C4-2B (cell line): ENCODE measurements at regions not wholly inside any gene's neighbourhood (a gene's known extent, or its start where the extent isn't known, plus 50 kb on each side); places are given as distances from the start of the nearest gene placed in this dataset.

ENCODE experiments used
- H3K27ac ChIP-seq: fragments of 450-650 bp; 2 replicates; pipeline ENCODE4 v1.5.1; 2017
- ZFX ChIP-seq: fragments of 450-650 bp; IDR thresholded peaks from 2 replicates; pipeline ENCODE4 v1.6.1; 2017
- TF ChIP-seq, protein P1 (sequence below): fragments of 450-650 bp; conservative IDR thresholded peaks from 2 replicates; pipeline ENCODE4 v1.5.1; 2017; ENCODE audit warnings: mild to moderate bottlenecking

DNA sequence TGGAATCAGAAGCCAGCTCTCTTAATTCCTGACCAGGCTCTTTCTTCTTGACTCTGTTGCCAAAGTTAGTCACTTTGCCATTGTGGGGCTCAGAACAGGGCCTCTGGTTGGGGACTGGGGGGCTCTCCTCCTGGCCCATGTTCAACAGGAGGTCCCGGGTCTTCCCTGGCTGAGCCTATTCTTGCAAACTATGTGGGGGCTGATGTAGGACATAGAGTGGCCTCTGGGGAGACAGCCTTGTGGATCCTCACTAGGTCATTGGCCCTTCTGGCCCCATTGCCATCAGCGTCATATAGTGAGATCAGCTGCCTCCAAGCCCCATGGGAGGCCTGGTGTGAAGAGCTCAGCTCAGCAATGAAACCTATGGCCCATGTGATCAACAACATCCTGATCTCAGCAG lies 77.6 kb upstream of the LEP start:
- TF ChIP-seq, protein P1, sequence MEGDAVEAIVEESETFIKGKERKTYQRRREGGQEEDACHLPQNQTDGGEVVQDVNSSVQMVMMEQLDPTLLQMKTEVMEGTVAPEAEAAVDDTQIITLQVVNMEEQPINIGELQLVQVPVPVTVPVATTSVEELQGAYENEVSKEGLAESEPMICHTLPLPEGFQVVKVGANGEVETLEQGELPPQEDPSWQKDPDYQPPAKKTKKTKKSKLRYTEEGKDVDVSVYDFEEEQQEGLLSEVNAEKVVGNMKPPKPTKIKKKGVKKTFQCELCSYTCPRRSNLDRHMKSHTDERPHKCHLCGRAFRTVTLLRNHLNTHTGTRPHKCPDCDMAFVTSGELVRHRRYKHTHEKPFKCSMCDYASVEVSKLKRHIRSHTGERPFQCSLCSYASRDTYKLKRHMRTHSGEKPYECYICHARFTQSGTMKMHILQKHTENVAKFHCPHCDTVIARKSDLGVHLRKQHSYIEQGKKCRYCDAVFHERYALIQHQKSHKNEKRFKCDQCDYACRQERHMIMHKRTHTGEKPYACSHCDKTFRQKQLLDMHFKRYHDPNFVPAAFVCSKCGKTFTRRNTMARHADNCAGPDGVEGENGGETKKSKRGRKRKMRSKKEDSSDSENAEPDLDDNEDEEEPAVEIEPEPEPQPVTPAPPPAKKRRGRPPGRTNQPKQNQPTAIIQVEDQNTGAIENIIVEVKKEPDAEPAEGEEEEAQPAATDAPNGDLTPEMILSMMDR, result no peak
- TF ChIP-seq ZFX, result no peak
- no peak overlapping the region for H3K27ac ChIP-seq

DNA sequence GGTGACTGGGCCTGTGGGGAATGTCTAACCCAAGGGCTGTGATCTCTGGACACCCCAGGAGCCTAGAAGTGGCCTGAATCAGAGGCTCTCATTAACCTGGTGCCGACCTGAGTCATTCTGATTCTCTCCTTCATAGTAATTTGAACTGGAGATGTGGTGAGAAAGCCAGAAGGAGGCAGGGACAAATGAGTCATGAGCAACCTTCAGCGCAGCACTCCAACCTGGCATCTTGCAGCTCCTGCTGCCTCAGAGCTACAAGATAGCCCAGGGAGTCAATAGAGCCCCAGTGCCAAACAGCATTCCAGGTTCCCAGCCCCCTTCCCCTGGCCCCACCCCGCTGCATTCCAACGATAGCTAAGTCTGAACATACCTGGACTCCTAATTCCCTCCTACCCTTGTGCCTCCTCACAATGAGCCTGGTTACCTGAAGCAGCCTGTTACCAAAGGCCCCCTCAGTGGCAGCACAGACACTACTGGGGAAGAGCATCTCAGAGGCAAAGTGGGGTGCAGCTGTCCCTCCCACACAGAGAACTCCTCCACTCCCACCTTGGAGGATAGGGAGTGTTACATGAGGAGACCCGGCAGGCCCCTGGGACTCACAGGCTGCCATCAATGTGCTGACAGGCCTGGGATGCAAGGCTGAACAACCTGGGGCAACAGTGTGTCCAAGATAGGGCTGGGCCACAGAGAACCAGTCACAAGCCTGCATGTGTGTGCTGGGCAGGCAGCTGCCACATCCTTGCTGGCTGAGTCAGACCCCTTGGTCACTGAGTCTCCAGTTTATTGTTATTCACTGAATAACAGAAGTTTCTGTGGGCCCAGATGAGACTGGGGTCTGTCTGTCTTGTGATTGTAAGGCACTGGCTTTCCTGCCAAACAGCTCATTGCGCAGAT lies 76.8 kb upstream of the LEP start:
- no peak overlapping the region for H3K27ac ChIP-seq
- TF ChIP-seq, protein P1, result no peak
- TF ChIP-seq ZFX, result no peak

DNA sequence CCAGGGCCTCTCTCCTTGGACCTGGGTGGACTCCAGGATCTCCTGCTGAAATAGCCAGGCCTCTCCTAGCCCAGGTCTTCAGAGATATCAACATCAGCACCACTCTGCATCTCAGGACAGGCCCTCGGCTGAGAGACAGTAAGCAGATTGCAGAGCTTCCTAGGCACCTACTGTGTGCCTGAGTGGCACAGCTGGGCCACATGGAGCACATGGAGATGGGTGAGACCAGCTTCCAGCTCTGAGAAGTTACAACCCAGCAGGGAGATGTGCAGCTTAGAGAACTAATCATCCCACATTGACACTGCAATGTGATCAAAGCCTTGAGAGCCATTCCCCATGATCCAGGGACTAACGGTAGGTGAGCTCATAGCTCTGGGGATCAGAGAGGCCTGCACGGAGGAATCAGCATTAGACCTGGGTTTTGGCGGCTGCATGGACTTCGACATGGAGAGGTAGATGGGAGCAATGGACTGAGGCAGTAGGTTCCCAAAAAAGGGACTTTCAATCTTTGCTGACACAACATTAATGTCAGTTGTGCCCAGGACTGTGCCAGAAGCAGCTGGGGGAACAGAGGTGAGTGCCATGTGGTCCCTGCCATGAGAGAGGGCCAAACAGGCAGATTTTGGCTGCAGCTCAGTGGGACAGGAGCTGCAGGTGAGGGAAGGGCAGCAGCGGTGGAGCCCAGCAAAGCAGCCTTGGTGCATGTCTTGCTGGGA lies 76.0 kb upstream of the LEP start:
- H3K27ac ChIP-seq, result no peak overlapping the region
- TF ChIP-seq, protein P1, result no peak
- no peak for TF ChIP-seq ZFX

DNA sequence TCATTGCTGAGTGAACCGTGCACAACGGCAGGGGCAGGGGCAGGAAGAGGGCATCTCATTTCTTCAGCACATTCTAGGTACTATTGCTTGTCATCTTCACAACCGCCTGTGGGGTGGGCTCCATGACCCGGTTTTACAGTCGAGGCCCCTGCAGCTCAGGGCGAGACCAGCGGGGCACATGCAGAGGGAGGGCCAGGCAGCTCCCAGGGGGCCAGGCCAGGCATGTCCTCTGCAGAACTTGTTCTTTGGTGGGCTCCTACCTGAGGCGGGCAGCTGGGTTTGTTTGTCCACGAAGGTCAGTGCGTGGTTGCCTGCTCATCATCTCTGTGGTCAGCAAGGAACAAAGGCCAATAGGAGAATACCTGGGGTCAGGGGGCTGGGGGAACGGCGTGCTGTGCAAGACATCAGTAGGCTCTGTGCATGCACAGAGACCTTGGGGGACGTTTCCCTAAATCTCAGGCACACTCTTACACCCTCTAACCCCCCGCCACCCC lies 75.1 kb upstream of the LEP start:
- no peak overlapping the region for H3K27ac ChIP-seq
- TF ChIP-seq, protein P1, result no peak
- TF ChIP-seq ZFX, result no peak

DNA sequence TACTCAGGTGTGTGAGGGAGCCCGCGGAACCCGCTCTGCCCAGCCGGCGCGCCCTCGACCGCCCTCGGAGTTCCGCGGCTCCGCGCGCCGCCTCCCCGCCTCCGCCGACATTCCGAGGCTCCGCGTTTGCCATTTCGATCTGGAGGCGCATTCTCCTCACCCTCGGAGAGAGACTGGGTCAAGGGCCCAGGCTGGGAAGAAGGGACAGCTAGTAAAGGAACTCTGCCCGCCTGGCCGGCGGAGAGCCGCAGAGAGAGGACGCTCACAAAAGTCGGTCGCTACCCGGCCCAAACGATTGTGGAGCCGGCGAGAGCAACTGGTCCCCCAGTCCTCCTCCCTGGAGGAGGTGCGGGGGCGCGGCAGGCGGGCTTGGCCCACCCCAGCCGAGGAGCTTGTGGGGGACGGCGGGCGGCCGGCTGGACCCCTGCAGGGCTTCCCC lies 74.5 kb upstream of the LEP start:
- TF ChIP-seq, protein P1, result no peak
- H3K27ac ChIP-seq, result no peak overlapping the region

DNA sequence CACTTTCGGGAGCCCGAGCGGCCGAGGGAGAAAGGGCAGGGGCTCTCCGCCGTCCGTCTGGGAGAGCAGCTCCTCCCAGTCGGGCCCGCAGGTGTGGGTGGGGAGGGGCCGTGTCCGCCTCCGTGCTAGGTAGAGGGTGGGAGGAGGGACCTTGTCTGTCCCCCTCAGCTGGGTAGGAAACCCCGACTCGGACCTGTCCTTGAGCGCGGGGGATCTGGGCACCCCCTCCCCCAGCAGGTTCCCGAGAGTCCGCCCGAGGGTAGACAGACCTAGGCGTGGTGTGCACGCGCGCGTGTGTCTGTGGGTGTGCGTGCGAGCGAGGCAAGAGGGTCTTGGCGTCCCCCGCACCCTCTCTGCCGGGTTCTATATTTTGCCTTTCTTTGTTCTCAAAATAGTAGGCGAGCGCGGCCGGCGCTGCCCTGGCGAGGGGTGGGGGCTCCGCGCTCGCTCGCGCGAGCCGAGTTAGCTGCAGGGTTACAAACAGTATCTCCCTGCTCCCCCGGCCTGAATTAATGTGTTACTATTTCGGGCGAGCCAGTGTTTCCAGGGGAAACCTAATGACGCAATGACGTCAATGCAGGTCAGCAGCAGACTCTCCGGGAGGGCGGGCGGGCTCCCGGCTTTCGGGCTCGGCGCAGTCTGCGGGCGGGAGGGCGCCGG lies 73.9 kb upstream of the LEP start:
- no peak overlapping the region for H3K27ac ChIP-seq
- TF ChIP-seq, protein P1, result no peak
- no peak for TF ChIP-seq ZFX
